ENCODE measurements at regions not wholly inside any gene's neighbourhood (a gene's known extent, or its start where the extent isn't known, plus 50 kb on each side); places are given as distances from the start of the nearest gene placed in this dataset.

- no peak for TF ChIP-seq ZFX (IDR thresholded peaks at IDR 0.05; ENCODE audit: borderline replicate concordance)
- no peak overlapping the region for H3K27ac ChIP-seq
Measured at GRCh38 chr2:150159300-150159699, 328.2 kb downstream of the RND3 start.

- no peak overlapping the region for H3K27ac ChIP-seq
- no peak for TF ChIP-seq CTCF (IDR thresholded peaks at IDR 0.05)
- no peak for TF ChIP-seq ZFX (IDR thresholded peaks at IDR 0.05; ENCODE audit: borderline replicate concordance)
Measured at GRCh38 chr2:150156876-150157275, 330.6 kb downstream of the RND3 start.

GRCh38 chr2:150156415-150156814 lies 331.1 kb downstream of the RND3 start:
- TF ChIP-seq CTCF (IDR thresholded peaks at IDR 0.05) (no peak), ZFX (IDR thresholded peaks at IDR 0.05; ENCODE audit: borderline replicate concordance) (no peak)
- H3K27ac ChIP-seq, result no peak overlapping the region

- no peak overlapping the region for H3K27ac ChIP-seq
- TF ChIP-seq CTCF (IDR thresholded peaks at IDR 0.05) (no peak), ZFX (IDR thresholded peaks at IDR 0.05; ENCODE audit: borderline replicate concordance) (no peak)
Measured at GRCh38 chr2:150154308-150154797, 333.1 kb downstream of the RND3 start.

GRCh38 chr2:150153646-150154307 lies 333.7 kb downstream of the RND3 start:
- TF ChIP-seq ZFX (IDR thresholded peaks at IDR 0.05; ENCODE audit: borderline replicate concordance) (no peak), CTCF (IDR thresholded peaks at IDR 0.05) (no peak)
- no peak overlapping the region for H3K27ac ChIP-seq

GRCh38 chr2:150152230-150152629 lies 335.2 kb downstream of the RND3 start:
- H3K27ac ChIP-seq, result no peak overlapping the region
- no peak for TF ChIP-seq ZFX (IDR thresholded peaks at IDR 0.05; ENCODE audit: borderline replicate concordance)
- TF ChIP-seq CTCF (IDR thresholded peaks at IDR 0.05), result no peak

- H3K27ac ChIP-seq, result no peak overlapping the region
- no peak for TF ChIP-seq ZFX (IDR thresholded peaks at IDR 0.05; ENCODE audit: borderline replicate concordance)
- TF ChIP-seq CTCF (IDR thresholded peaks at IDR 0.05), result no peak
Measured at GRCh38 chr2:150150144-150150543, 337.3 kb downstream of the RND3 start.
